ENCODE measurements at regions not wholly inside any gene's neighbourhood (a gene's known extent, or its start where the extent isn't known, plus 50 kb on each side); places are given as distances from the start of the nearest gene placed in this dataset.
A peak's percentile ranks its signal among the peaks of the same experiment; 100 is the strongest.
"Not testable (repeated sequence)": the region's sequence is repeated elsewhere in the genome, so short reads cannot be mapped to it uniquely, and the experiment has no call there.

DNA sequence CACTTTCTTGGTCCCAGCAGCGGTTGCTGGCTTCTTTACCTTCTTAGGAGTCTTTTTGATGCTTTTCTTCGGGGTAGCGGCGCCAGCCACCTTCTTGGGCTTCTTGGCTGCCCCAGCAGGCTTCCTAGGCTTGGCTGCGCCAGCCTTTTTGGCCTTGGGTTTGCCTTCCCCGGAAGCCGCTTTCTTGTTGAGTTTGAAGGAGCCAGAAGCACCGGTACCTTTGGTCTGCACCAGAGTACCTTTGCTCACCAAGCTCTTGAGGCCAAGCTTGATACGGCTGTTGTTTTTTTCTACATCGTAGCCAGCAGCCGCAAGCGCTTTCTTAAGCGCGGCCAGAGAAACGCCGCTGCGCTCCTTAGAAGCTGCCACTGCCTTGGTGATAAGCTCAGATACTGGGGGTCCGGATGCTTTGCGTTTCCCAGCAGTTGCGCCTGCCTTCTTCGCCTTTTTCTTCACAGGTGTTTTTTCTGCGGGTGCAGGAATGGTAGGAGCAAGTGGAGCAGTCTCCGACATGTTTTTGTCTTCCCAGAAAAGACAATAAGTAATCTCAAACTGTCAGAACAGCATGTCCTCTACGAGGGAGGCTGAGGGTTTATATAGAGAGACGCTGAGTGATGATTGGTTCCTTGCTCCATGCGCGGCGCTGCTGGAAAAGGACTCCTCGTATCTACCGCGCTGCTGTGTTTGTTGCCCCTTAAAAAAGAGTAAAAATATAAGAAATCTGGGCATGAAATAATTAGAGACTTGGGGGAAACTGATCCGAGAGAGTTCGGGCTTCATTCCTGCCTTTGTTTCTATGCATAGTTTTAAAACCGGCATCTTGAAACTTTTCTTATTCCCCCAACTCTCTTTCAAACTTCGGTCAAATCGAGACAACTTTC lies 130.3 kb upstream of the BTN3A2 start:
- no peak for DNase-seq (ENCODE audit: low spot score)

DNA sequence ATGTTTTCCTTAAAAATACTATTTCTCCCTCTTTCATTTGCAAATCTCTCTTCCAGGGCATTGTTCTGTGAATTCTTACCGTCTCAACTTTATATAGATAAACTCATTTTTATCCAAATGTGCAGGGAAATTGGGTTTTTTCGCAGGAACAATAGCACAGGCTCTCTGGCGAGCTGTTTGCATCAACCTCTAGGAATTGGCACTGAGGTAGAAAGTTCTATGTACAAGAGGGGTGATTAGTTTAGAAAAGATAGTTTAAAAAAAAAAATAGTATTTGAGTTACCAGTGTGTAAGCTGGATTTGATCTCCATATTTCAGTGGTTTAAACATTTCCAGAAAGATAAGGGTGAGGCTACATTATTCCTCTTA lies 129.7 kb upstream of the BTN3A2 start:
- DNase-seq (ENCODE audit: low spot score), result no peak

DNA sequence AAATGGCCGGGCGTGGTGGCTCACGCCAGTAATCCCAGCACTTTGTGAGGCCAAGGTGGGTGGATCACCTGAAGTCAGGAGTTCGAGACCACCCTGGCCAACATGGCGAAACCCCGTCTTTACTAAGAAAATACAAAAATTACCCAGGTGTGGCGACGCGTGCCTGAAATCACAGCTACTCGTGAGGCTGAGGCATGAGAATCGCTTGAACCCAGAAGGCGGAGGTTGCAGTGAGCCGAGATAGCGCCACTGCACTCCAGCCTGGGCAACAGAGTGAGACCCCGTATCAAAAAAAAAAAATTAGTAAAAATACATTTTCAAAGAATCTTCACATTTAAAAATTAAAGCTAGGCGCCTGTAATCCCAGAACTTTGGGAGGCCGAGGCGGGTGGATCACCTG lies 125.6 kb upstream of the BTN3A2 start:
- DNase-seq (ENCODE audit: low spot score), result not testable (repeated sequence)

DNA sequence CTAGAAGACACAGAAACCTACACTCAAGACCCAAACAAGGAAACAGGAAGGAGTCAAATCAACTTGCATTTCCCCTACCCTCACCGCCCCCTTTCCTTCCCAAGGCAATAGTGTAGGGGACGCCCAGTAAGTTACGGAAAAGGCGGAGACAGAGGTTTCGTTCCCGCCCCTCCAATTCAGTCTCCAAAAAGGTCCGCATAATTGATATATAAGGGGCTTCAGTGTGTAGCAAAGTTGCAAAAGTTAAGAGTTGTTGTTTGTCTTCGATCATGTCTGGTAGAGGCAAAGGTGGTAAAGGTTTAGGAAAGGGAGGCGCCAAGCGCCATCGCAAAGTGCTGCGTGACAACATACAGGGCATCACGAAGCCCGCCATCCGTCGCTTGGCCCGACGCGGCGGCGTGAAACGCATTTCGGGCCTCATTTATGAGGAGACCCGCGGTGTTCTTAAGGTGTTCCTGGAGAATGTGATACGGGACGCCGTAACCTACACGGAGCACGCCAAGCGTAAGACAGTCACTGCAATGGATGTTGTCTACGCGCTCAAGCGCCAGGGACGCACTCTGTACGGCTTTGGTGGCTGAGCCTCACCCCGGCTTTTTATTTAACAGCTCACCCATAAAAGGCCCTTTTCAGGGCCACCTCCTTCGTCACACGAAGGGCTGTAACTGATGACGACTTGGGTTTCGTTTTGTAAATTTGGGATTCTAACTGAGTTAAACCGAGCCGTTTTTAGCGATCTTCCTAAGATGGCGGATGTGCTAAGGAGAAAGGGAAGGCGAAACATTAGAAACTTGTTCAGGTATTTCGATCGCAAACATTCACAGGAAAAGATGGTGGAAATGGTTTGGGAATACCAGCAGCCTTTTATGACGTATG lies 124.6 kb upstream of the BTN3A2 start:
- DNase-seq (ENCODE audit: low spot score), result peak; percentile 50

DNA sequence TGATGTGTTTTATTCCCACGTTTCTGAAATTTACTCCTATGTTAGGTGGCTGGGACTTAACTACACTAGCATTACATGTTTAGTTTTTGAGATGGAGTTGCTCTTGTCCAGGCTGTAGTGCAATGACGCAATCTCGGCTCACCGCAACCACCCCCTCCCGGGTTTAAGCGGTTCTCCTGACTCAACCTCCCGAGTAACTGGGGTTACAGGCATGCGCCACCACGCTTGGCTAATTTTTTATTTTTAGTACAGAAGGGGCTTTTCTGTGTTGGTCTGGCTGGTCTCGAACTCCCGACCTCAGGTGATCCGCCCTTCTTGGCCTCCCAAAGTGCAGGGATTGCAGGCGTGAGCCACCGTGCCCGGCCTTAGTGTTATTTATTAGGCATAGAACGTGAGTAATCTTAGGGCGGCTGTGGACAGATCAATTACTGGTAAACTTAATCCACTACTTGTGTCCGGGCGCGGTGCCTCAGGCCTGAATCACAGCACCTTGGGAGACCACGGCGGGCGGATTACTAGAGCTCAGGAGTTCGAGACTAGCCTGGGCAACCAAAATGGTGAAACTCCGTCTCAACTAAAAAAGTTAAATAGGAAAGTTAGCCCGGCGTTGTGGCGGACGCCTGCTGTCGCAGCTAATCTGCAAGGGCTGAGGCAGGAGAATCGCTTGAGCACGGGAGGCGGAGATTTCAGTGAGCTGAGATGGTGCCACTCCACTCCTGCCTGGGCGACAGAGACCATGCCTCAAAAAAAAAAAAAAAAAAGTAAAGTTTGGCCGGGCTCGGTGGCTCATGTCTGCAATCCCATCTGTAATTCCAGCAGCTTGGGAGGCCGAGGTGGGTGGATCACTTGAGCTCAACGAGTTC lies 123.7 kb upstream of the BTN3A2 start:
- no peak for DNase-seq (ENCODE audit: low spot score)

DNA sequence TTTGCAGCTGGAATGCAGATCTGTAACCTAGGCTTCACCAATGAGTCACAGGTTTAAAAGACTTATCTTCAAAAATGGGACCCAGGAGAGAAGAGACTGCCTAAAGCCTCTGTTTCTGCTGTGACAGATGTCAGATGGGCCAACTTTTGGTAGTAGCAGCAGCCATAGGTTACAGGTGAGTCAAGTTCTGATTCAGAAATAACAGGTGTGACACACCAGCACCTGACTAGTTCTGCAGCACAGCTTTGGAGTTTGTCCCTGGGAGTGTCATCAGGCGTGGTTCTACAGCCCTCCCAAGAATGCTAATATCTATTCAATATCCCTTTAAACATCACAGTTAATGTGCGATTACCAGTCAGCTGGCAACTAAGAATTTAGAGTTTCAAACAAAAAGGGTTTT lies 121.9 kb upstream of the BTN3A2 start:
- no peak for DNase-seq (ENCODE audit: low spot score)

DNA sequence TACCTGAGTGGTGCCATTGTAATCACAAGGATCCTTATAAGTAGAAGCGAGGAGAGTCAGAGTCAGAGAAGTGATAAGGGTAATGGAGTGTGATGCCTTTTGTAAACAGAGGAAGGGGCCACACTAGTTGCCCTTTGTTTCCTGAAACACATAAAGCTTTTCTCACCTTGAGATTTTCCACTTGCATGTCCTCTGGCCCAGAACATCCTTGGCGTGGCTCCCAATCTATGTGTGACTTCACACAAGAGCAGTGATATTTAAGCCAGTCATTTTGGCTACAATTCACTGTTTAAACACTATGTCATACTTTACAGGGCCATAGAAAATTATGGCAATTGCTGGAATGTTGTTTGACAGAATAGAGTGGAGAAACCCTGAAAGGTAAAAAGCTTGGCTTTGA lies 121.2 kb upstream of the BTN3A2 start:
- DNase-seq (ENCODE audit: low spot score), result no peak

DNA sequence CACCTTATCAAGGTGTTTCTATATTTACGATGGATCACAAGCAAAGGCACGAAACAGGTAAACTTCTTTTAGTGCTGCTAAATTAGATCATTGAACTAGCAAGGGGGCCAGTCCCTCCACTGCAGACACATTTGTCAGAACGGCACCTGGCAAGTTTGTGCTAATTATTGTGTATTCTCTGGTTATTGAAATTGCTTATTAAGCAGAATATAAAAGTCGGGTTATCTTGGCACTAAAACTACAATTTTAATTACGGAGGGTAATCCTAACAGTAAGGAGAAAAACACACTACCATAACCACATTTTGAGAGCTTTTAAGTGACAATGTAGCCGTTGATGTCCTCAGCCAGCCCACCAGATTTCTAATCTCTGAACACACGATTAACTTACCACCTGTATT lies 118.9 kb upstream of the BTN3A2 start:
- DNase-seq (ENCODE audit: low spot score), result no peak

DNA sequence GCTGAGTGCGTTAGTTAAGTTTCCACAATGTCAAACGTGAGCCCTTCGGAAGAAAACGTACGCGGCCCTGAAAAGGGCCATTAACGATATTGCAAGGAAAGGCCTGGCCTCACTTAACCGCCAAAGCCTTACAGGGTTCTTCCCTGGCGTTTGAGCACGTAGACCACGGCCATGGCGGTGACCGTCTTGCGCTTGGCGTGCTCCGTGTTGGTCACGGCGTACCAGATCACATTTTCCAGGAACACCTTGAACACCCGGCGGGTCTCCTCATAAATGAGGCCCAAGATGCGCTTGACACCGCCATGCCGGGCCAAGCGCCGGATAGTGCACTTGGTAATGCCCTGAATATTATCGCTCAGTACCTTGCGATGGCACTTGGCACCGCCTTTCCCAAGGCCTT lies 118.4 kb upstream of the BTN3A2 start:
- no peak for DNase-seq (ENCODE audit: low spot score)

DNA sequence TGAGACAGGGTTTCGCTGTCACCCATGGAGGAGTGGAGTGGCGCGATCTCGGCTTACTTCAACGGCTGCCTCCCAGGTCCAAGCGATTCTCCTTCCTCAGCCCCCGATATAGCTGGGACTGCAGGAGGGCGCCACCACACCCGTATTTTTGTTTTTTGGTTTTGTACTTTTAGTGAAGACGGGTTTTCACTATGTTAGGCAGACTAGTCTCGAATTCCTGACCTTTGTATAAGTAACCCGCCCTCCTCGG lies 115.4 kb upstream of the BTN3A2 start:
- no peak for DNase-seq (ENCODE audit: low spot score)

DNA sequence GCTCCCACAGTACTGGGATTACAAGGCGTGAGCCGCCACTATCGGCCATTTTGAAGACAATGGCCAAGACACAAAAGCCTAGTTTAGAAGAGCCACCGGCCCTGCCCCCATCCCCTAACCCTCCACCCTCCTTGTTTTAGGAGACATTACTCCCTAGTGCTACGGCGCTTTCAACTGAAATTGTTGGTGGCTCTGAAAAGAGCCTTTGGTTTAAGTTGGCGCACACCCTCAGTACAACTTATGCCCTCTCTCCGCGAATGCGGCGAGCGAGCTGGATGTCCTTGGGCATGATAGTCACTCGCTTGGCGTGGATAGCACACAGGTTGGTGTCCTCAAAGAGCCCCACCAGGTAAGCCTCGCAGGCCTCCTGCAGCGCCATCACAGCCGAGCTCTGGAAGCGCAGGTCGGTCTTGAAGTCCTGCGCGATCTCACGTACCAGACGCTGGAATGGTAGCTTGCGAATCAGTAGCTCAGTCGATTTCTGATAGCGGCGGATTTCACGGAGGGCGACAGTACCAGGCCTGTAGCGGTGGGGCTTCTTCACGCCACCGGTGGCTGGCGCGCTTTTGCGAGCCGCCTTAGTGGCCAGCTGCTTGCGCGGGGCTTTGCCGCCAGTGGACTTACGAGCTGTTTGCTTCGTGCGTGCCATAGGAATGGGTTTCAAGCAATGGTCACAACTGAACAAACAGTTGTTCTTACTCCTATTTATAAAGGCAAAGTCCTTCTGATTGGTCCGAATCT lies 114.9 kb upstream of the BTN3A2 start:
- DNase-seq (ENCODE audit: low spot score), result no peak

DNA sequence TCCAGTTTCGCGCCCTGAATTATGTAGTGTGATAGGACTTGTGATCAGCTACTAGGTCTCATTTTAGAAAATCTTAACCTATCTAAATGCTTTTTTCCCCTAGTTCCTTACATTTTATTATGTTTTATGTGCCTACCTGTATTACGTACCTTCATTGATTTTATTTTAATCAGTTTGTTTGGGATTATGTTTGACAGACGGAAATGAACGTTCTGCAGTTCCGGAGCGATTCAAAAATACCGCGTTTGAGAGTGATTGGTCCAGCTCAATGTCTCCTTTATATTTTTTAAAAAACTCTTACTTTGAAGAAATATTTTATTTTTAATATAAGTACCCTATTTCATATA lies 114.3 kb upstream of the BTN3A2 start:
- no peak for DNase-seq (ENCODE audit: low spot score)

DNA sequence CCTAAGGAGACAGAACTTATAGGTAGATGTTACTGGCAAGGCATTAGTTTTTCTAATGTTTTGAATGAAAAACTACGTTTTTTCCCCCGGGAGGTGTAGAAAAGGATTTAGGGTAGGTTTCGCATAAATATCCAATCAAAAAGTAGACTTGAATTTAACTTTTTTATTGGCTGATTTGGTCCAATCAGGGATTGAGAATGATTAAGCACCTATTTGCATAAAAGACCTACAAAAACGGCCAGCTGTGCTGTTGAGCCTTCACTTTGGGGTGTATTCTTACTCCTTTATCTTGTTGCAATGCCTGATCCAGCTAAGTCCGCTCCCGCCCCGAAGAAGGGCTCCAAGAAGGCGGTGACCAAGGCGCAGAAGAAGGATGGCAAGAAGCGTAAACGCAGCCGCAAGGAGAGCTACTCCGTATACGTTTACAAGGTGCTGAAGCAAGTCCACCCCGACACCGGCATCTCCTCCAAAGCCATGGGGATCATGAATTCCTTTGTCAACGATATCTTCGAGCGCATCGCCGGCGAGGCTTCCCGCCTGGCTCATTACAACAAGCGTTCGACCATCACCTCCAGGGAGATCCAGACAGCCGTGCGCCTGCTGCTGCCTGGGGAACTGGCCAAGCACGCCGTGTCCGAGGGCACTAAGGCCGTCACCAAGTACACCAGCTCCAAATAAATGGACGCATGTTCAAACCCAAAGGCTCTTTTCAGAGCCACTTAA lies 113.5 kb upstream of the BTN3A2 start:
- DNase-seq (ENCODE audit: low spot score), result no peak

DNA sequence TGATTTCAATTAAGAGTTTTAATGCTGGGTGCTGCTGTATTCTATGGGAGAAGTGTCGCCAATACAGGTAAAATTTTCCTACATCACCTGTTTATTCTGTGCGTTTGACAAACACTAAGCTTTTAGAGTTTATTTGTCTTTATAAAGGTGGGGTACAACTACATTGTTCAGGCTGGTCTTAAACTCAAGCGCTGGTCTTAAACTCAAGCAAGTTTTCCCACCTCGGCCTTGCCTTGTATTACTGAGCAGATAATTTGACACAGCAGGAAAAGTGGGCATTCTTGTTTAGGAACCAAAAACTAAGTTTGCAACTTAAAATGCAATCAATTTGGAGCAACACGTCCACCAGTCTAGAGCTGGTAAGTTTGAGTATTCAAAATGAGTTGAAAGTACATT lies 112.9 kb upstream of the BTN3A2 start:
- DNase-seq (ENCODE audit: low spot score), result no peak

DNA sequence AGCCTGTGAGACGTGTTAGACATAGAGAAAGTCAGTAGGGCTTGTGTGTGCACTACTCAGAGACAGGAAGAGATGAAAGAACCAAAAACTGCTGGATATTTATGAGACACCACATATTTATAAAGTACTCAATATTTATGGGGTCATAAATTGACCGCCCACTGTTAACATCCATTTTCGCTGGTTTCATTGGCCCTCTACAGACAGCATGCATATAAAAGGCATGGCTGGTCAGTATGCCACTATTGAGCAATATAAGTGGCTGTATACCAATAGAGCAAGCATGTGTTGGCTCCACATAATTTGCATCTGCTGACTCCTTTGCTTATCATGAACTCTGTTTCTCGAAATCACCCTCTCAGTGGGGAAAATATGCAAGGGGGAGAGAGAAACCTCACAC lies 110.3 kb upstream of the BTN3A2 start:
- no peak for DNase-seq (ENCODE audit: low spot score)

DNA sequence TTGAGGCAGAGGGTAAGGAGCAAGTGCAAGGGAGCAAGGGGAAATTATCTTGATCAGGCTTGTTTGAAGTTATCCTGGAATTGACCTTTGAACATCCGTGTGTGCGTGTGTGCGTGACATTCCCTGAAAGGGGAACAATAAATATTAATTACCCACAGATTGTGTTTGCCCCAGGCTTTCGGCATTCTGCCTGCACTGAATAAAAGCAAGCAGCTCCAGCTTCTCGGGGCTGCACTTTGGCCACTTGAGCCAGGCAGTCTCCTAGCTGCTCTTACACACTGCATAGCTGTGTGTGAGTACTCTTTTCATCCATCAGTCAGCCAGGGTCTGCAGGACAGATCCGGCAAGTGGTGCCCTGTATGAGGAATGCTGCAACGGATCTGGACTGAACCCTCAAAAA lies 107.7 kb upstream of the BTN3A2 start:
- DNase-seq (ENCODE audit: low spot score), result no peak

DNA sequence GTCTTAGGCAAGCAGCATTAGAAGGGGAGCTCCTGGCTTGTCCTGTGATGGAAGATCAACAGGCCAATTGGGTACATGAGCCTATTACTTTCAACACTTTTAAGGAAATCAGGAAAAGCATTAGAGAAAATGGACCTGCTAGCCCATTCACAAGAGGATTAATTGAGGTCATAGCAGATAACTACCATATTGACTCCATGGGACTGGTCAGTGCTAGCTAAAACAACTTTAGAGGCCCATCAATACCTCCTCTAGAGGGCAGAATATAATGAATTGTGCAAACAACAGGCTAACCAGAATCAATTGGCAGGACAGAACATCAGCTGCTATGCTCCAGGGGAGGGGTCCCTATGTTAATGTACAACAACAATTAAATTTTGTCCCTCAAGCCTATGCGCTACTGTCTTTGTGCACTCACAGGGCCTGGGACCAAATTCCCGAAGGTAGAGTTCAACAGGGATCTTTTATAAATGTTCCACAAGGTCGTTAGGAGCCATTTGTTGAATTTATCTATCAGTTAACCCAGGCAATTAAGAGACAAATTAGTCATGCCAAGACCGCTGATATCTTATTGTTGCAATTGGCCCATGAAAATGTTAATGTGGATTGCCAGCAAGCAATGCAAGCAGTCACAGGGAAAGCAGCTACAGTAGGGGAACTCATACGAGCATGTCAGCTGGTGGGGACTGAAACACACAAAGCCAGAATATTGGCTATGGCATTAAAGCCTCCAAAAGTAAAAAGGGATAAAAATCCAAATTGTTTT lies 106.6 kb upstream of the BTN3A2 start:
- DNase-seq (ENCODE audit: low spot score), result no peak

DNA sequence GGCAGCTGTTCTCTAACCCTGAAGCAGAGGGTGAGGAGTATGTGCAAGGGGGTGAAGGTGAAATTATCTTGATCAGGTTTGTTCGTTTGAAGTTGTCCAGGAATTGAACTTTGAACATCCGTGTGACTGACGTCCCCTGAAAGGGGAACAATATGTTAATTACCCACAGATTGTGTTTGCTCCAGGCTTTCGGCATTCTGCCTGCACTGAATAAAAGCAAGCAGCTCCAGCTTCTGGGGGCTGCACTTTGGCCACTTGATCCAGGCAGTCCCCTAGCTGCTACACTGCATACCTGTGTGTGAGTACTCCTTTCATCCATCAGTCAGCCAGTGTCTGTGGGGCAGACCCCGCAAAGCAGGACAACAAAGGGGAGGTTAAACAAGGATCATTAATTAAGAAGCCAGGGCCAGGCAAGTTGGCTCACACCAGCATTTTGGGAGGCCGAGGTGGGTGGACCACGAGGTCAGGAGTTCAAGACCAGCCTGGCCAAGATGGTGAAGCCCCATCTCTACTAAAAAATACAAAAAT lies 104.8 kb upstream of the BTN3A2 start:
- DNase-seq (ENCODE audit: low spot score), result no peak

DNA sequence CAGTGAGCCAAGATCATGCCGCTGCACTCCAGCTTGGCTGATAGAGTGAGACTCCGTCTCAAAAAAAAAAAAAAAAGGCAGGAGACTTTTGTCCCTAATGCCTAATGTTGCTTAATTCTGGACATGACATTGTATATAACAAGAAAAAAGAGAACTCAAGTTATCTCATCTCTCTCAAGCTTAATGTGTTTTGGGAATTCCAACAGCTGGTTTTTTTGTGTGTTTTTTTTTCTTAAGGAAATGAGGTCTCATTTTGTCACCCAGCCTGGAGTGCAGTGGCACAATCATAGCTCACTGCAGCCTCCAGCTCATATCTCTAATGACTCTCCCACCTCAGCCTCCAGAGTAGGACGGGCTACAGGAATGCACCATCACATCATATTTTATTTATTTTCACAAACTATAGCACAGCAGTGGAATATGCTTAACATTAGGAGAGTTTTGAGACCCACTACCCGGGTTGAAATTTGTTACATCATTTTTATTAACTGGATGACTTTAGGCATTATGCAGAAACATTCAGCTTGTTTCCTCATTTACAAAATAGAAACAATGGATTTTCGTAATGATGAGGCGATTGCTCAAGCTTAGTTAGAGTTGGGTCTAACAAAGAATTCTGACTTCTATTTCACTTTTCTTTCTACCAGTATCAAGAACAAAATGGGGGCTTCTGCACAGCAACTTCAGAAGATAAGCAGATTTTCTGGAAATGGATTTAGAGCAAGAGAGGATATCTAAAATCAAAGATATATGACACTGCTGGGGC lies 104.1 kb upstream of the BTN3A2 start:
- no peak for DNase-seq (ENCODE audit: low spot score)

DNA sequence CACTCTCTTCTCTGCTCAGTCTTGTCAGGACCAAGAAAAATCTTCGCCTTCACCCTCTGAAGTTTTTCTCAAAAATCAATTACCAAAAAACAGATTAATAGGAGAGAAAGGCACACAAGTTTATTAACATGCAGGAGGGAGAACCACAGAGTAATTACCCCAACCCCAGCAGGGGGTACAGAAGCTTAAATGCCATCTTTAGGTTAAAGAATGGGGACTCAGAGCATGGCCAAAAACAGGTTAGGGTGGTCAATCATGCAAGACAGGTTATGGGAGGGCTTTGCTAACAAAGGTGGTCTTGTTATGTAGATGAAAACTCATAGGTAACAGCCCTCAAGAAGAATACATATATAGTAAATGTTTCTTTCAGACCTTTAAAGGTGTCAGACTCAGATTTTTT lies 100.5 kb upstream of the BTN3A2 start:
- DNase-seq (ENCODE audit: low spot score), result no peak
